GM21360 (cell line): ENCODE measurements at regions not wholly inside any gene's neighbourhood (a gene's known extent, or its start where the extent isn't known, plus 50 kb on each side); places are given as distances from the start of the nearest gene placed in this dataset.
A peak's percentile ranks its signal among the peaks of the same experiment; 100 is the strongest.

Experiments
- ATAC-seq: cut with Tn5 transposase; IDR thresholded peaks from one replicate; pipeline ENCODE4 v1.9.1; 2021; ENCODE audit warnings: mild to moderate bottlenecking, moderate library complexity; ENCODE audit not compliant: unreplicated experiment

DNA sequence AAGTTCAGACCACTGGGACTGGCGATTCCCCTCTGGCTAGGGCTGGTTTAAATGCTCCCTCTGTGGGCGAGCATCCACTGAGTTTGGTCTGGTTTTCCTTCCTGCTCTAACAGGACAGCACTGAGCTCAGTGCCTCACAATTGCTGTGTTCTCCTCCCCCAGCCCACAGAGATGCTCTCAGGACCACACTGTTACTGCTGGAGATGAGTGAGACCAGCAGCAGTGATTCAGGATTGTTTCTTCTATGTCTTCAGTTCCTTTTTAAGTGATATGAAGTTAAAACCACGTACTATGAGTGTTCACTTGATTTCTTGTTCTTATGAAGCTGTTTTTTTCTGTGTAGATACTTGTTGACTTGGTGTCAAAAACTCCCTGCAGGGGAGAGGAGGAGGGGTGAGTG lies 180.4 kb upstream of the COL8A1 start:
- ATAC-seq, result no peak

DNA sequence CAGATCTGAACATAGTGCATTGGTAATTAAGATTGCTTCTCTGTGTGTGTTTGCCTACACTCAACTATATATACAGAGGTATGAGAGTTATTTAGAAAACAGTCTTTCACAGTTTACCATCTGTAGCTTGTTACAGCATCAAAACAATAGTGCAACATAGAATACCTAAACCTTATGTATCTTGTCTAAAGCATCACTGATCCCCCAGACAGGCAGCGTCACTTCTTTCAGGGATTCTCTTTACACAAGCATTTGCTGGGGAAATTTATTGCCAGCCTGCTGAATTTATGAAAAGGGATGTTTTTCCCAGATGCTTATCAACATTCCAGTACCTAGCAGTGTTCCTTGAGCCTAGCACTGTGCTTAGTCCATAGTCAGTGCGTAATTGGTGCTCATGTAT lies 195.8 kb upstream of the COL8A1 start:
- ATAC-seq, result no peak

DNA sequence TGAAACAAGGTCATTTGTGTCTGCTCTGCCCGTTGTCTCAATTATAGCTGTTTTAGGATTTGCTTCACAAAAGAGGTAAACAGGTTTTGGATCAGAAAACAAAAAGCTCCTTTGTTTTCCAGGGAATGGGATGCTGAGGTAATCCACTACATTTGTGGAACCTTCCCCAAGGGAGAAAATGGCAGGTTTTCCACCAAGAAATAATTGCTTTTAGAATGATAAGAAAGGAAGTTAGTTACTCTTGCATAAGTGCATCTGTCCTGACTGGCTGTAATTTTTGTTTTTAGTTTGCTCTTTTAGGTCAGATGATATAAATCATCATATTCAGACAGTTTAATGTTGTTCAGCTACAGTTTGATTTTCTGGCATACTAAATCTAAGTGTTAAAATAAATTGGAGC lies 198.5 kb upstream of the COL8A1 start:
- no peak for ATAC-seq

DNA sequence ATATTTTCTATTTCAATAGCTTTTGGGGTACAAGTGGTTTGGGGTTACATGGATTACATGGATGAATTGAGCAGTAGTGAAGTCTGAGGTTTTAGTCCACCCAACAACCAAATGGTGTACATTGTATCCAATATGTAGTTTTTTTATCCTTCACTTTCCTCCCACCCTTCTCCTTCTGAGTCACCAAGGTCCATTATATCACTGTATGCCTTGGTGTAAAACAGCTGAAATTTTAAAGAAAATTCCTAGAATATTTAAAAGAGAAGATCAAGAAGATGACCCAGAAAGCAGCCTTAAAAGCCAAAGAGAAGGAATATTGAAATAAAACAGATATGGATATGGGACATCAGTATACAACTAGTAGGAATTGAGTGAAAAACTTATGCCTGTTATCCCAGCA lies 204.2 kb upstream of the COL8A1 start:
- ATAC-seq, result no peak

DNA sequence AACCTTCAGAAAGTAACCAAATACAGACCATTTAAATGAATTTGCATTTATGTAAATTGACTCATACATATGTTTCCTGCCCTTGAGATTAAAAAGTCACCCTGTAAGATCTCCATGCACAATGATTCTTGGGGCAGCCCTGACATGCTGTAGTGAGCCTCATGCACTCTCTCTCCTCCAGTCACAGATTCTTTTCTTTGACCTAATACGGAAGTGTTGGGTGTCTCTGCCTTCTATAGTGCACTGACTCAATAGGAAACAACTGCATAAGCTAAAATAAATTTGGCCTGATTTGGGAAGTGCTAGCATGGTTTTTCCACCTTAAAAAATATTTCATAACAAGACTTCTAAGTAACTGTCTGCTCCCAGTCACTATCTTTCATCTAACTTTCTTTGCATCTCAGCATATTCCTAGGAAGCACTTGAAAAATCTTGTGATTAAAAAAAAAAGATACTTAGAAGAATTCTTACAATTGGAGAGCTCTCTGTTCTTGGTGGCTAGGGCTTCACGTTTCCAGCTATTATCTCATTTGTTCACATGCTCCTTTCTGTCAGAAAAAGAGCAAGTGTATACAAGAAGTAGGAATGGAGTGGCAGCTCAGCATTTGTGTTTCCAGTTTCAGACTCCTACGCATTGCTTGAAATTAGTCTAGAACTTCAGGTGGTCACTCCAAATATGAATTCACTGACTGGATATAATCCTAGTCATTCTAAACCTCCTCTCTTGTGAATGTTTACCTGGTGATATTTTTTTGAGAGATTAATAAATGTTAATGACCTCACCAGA lies 207.9 kb upstream of the COL8A1 start:
- peak; percentile 78 for ATAC-seq

DNA sequence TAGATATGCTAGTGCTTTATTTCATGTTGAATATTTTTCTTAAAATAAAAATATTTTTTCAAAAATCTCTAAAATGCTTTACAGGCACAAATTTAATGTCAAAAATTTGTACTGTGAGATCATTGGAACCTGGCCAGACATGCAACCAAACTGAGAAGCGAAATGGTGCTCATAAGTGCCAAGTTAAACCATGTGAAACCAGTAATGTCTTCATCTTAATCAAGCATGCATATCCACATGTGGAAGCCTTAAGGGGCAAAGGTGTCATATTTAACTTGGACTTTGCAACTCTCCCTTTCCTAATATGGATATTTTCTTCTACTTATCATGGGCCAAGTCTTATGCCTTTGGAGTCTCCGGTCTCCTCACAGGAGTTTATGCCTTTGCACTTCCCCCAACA lies 208.9 kb upstream of the COL8A1 start:
- no peak for ATAC-seq

DNA sequence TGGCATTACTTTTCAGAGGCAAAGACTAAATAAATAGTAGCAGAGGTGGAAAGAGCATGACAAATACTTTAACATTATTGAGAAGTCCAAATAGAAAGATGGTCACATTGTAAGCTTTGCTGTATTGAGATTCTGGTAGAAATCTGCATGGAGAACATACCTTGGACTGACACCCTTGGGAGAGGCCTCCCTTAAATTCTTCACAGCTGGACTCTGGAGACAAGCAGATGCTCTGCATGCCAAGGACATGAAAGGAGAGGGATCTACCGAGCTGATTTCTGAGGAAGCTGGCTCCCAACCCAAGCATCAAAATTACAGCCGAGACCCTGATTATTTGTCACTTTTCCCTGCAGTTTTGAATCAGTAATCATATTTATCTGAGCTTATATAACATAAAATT lies 212.5 kb upstream of the COL8A1 start:
- no peak for ATAC-seq

DNA sequence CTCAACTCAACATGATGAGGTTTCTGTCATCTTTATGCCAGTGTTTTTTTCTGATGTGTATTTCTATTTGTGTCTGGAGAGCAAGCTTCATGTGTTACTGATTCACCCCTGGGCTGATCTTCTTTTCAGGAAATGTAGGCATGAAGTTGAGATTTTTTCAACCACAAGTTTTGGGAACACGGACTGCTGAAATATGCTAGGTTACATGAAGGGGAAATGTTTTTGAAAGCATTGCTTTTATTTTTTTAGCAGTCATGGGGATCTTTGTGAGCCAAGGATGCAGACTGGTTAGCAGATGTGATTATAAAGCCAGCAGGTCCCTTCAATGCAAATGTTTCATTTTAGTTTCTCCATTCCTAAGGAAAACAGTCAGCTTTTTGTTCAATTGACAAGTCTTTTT lies 219.3 kb upstream of the COL8A1 start:
- ATAC-seq, result no peak

DNA sequence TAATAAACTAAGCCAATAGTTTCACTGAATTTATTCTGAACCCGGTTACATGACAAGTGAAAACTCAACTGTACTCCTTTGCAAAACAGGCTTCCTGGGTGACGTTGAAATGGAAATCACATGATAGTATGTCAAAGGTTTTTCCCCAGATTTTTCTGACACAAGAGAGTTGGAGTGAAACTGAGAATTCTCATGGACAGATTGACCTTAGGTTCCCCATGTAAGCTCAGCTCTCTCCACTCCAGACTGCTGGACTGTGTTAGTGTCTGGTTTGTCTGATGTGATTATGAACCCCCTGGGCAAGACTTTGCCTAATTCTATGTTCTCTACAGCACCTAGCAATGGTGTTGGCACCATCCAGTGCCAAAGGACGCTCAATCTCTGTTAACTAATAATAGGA lies 219.7 kb upstream of the COL8A1 start:
- ATAC-seq, result peak; percentile 79

DNA sequence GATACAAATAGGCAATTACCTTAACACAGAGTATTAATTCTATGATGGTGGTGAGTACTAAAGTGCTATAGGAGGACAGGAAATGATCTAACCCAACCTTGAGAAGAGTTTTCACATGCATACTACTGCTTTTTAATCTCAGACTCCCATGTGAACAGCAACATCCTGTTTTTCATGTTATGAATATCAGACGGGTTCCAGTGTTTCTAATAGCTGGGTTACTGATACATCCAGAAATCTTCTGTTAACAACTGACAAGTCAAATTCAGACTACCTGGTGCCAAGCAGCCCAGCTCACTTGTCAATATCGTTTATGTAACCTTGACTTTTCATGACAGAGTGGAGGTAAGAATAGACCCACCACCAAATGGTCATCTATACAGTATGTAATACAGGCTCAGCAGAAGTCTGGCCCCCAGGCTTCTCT lies 220.2 kb upstream of the COL8A1 start:
- peak; percentile 64 for ATAC-seq

DNA sequence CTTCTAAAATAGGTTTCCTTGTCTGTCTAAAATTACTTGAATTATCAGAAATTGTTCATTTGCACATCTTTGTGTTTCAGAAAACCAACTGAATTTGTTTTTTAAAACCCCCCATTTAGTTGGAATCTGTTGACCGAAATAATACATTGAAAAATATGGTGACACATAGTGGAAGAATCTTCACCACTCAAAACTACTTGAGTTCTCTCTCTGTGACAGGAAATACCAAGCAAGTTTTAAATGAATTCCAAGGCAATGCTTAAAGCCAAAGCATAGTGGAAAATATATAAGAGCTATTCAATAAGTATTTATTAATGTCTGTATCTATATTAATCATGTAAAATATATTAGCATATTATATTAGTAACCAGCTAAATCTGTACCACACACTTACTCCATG lies 224.9 kb upstream of the COL8A1 start:
- ATAC-seq, result no peak

DNA sequence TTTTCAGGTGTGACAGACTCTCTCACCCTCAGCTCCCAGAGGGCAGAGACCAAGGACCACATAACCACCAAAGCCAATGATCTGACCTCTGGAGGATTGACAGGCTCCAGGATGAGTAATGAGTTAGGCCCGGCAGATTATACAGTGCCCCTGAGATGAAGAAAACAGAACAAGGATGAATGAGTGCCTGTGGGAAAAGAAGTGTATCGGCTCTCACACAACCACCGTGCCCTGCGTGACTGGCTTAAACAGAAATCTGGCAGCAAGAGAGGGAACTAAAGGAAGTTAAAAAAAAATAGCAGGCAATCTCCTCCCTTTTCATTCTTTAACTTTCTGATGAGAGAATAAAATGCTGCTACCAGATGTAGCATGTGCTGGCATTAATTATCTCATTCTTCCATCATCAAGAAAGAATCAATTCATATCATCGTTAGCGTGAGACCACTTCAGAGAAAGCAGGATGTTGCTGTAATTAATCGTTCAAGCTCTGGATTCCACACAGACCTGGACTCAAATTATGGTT lies 227.5 kb upstream of the COL8A1 start:
- no peak for ATAC-seq

DNA sequence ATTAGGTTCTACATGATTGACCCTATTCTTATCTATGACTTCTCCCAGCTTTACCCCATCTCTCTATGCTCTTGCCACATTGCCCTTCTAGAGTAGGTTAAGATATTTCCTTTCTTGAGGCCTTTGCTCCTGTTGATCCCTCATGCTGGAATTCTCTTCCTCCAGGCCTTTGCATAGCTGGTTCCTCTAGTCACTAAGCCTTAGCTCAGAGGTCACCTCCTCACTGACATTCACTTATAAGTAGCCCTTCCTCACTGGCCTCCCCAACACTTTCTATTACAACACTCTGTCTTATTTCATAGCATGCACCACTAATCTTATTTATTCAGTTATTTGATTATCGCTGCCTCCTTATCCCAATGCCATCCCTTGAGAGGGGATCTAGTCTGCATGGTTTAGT lies 228.4 kb upstream of the COL8A1 start:
- ATAC-seq, result no peak

DNA sequence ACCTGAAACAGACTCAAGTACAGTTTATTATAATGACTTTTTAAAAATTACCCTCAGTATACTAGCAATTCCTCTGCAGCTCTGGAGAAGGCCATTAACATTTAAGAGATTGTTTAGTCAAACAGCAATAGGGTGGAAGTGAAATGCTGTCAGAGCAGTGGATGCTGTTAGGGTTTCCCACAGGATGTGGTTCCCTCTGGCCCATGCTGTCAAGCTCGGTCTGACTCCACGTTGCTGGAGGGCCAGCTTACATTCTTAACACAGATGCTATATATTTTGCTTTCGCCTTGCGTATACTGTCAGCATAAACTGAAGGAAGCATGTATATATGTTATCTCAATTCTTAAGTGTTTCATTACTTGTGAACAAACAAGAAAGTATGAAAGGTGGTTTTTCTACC lies 231.1 kb upstream of the COL8A1 start:
- no peak for ATAC-seq

DNA sequence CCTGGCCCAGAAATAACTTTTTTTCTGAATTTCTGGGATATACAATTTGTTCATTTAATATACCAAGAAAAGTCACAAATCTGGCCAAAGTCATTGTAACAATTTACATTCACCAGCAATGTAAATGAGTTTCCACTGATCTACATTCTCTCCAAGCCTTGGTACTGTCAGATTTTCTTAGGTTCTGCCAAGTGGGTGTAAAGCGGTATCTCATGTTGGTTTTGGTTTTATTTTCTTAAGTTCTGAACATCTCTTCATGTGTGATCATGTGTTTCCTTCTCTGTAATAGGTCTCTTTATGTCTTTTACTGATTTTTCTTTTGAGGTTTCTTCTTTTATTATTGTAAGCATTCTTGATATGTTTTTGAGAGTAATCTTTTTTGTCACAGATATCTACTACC lies 235.6 kb upstream of the COL8A1 start:
- ATAC-seq, result no peak

DNA sequence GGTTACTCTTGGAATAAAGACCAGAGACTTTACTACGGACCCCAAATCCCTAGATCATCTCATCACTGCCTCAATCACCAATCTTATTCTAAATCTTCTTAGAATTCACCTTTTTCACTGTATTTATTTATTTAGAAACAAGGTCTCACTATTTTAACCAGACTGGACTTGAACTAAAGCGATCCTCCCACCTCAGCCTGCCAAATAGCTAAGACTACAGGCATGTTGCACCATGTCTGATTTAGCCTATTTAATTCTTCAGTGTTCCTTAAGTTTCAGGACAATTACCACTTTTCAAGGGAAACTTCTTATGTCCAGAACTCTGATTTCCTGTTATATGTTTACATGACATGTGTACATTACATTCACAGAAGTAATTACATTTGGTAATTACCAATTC lies 238.0 kb upstream of the COL8A1 start:
- no peak for ATAC-seq

DNA sequence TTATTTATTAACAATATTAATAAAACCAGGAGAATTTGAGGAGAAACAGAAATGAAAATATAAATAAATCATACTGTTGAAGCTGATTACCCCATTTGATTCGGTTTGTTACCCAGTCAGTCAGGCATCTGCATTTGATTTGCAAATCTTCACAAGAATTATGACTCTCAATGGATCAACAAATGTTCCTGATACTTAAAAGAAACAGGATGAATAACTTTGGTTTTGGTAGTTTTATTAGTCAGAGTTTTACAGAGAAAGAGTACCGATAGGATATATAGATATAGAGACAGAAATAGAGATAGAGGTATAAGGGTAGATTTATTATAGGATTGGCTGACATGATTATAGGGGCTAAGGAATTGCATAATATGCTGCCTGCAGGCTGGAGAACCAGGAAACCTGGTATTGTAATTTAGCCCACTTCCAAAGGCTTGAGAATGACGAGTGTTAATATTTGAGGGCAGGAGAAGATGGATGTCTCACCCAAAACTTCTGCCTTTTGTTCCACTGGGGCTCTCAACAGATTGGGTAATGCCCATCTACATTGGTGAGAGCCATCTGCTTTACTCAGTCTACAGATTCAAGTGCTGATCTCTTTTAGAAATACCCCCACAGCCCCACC lies 241.6 kb upstream of the COL8A1 start:
- no peak for ATAC-seq

DNA sequence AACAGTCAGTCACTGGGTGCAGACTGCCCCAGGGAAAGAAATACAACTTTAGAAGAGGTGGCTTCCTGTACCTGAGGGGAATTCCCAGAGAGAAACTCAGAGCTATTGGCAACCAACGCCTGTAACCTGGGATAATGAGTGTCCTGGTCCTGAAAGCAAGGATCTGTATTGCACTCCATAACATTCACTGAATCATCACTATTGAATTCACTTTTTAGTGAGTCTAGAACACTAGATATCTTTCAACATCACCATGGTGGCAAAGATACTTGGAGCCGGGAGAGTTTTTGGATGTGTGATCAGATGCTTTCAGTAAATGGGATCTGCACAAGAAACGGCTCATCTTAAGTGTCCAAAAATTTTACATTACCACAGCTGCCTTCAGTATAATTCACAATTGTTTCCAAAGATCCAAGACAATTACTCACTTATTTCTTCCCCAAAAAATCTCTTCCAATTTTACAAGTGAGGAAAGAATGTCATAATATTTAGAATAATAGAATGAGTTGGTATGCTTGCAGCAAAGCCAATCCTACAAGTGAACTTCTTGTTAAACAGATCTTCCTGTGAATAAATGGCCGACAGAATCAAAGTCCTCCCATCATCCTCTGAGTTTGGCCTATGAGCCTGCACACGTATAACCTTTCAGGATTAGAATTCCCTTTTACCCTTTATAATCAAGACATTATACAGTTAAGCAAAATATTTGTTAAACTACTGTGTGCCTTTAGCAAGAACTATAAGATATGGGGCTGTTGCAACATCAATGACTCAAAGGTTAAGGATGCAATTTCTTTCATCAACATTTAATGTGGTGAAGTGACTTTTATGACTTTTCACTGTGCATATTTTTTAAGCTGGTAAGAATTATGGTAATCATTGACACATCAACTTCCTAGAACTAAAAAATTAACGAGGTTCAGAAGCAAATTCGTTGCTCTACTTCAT lies 243.3 kb upstream of the COL8A1 start:
- no peak for ATAC-seq

DNA sequence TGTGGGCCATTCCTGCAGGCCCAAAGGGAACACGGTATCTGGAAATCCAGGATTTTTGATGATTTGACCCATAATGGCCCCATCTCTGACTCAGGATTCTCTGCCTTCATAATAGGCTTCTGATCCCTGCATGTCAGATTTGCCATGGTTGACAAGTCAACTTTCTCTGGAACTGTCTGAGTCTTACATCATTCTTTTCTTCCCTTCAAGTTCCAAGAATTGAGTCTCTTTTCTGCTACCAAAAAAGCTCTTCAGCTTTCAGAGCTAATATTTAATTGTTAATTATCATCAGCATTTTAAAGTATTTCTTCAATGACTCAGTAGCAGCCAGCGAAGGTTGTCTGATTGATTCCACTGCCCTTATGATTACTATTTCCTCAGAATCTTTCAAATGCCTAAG lies 244.4 kb upstream of the COL8A1 start:
- no peak for ATAC-seq

DNA sequence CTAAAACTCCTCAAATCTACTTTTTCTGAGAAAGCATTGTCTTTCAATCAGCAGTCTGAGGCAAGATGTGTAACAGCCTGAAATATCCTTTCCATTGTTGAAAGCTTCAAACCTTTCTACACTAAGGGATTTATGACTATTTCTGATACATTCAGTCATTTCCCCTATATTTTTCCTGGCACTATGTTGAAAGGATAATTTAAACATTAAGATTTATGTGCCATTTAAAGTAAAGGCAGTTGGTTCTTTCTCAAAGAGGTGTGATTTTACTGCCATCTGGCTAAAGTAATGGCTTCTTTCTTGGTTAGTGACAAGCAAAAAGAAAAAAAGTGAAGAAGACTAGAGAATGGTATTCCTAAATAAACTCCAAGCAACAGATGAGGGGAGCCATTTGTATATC lies 249.6 kb upstream of the COL8A1 start:
- no peak for ATAC-seq

DNA sequence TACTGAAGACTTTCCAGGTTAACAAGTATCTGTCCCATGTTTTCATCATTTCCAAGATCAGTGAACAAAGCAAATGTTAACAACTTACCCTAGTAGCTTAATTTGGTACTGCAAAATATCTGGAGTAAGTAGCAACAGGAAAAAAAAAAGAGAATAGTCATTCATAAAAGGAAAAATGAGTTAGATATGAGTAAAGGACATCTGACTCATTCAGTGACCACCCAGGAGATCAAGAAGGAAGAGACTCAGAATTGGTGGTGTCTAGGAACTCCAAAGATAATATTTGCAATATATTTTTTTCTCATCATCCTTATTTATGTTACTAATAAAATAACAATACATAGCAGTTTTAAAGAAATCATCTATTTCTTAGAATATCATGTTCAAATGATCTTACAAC lies 253.8 kb upstream of the COL8A1 start:
- no peak for ATAC-seq
